Liver (tissue), 8 donors: ENCODE measurements at regions not wholly inside any gene's neighbourhood (a gene's known extent, or its start where the extent isn't known, plus 50 kb on each side); places are given as distances from the start of the nearest gene placed in this dataset.

Source experiments
- DNase-seq: peaks from one replicate; pipeline ENCODE4 v3.0.0-alpha.2; 2017; ENCODE audit warnings: low spot score
- H3K27ac ChIP-seq, 2 donors: one replicate each; pipeline ENCODE4 v1.7.0; 2013; ENCODE audit warnings: inconsistent platforms in 2 of 2, low read length in 2 of 2, control low read depth in 1 of 2, low read depth in 1 of 2, mild to moderate bottlenecking in 1 of 2
- H3K27me3 ChIP-seq, 4 donors: one replicate each; pipeline versions ENCODE4 v1.6.1 to v1.7.0; 2013; ENCODE audit warnings: low read length in 3 of 4, inconsistent platforms in 1 of 4, mild to moderate bottlenecking in 1 of 4, moderate library complexity in 1 of 4; ENCODE audit not compliant: control insufficient read depth in 4 of 4, insufficient read depth in 4 of 4
- H3K36me3 ChIP-seq, 4 donors: one replicate each; pipeline versions ENCODE4 v1.6.1 to v1.7.0; 2013; ENCODE audit warnings: low read length in 3 of 4, mild to moderate bottlenecking in 3 of 4, low read depth in 1 of 4, moderate library complexity in 1 of 4; ENCODE audit not compliant: control insufficient read depth in 4 of 4, insufficient read depth in 3 of 4
- H3K4me1 ChIP-seq, 4 donors: one replicate each; pipeline versions ENCODE4 v1.6.1 to v1.7.0; 2013; ENCODE audit warnings: low read length in 3 of 4, mild to moderate bottlenecking in 3 of 4, moderate library complexity in 1 of 4; ENCODE audit not compliant: control insufficient read depth in 4 of 4, insufficient read depth in 4 of 4
- H3K4me3 ChIP-seq, 3 donors: one replicate each; pipeline versions ENCODE4 v1.6.1 to v1.7.0; 2013; ENCODE audit warnings: low read length in 3 of 3, control low read depth in 1 of 3, low read depth in 1 of 3, mild to moderate bottlenecking in 1 of 3
- H3K9ac ChIP-seq, 2 donors: one replicate each; pipeline ENCODE4 v1.7.0; 2013; ENCODE audit warnings: low read length in 2 of 2, mild to moderate bottlenecking in 2 of 2, moderate library complexity in 2 of 2, control low read depth in 1 of 2, low read depth in 1 of 2
- H3K9me3 ChIP-seq, 4 donors: one replicate each; pipeline versions ENCODE4 v1.6.1 to v1.7.0; 2013; ENCODE audit warnings: low read length in 3 of 4; ENCODE audit not compliant: control insufficient read depth in 4 of 4
- EGR1 ChIP-seq, 2 donors: IDR thresholded peaks; 2 replicates each; pipeline ENCODE4 v1.6.1; 2016 to 2018; ENCODE audit warnings: antibody characterized with exemption in 2 of 2, low read depth in 2 of 2
- FOXA1 ChIP-seq: IDR thresholded peaks from 2 replicates; pipeline ENCODE4 v1.6.1; 2016; ENCODE audit warnings: antibody characterized with exemption
- FOXA2 ChIP-seq: IDR thresholded peaks from 2 replicates; pipeline ENCODE4 v1.6.1; 2016; ENCODE audit warnings: antibody characterized with exemption
- GABPA ChIP-seq, 2 donors: IDR thresholded peaks in 1 of 2; conservative IDR thresholded peaks in 1 of 2; 2 replicates each; pipeline ENCODE4 v1.6.1; 2016; ENCODE audit warnings: antibody characterized with exemption in 2 of 2, mild to moderate bottlenecking in 1 of 2, moderate library complexity in 1 of 2
- HNF4A ChIP-seq, 2 donors: conservative IDR thresholded peaks; 2 replicates each; pipeline ENCODE4 v1.6.1; 2016; ENCODE audit warnings: antibody characterized with exemption in 2 of 2, mild to moderate bottlenecking in 2 of 2
- HNF4G ChIP-seq: IDR thresholded peaks from 2 replicates; pipeline ENCODE4 v1.6.1; 2016; ENCODE audit warnings: antibody characterized with exemption
- JUND ChIP-seq, 2 donors: IDR thresholded peaks; 2 replicates each; pipeline ENCODE4 v1.6.1; 2016; ENCODE audit warnings: antibody characterized with exemption in 2 of 2
- NR2F2 ChIP-seq: IDR thresholded peaks from 2 replicates; pipeline ENCODE4 v1.6.1; 2016; ENCODE audit warnings: antibody characterized with exemption
- RAD21 ChIP-seq, 2 donors: IDR thresholded peaks; 2 replicates each; pipeline ENCODE4 v1.6.1; 2016; ENCODE audit warnings: antibody characterized with exemption in 2 of 2, mild to moderate bottlenecking in 2 of 2
- RXRA ChIP-seq, 2 donors: IDR thresholded peaks; 2 replicates each; pipeline ENCODE4 v1.6.1; 2017 to 2018; ENCODE audit warnings: antibody characterized with exemption in 2 of 2, mild to moderate bottlenecking in 1 of 2
- SP1 ChIP-seq: IDR thresholded peaks from 2 replicates; pipeline ENCODE4 v1.6.1; 2018; ENCODE audit warnings: antibody characterized with exemption, mild to moderate bottlenecking
- TAF1 ChIP-seq: conservative IDR thresholded peaks from 2 replicates; pipeline ENCODE4 v1.6.1; 2016; ENCODE audit warnings: antibody characterized with exemption, mild to moderate bottlenecking
- YY1 ChIP-seq: IDR thresholded peaks from 2 replicates; pipeline ENCODE4 v1.6.1; 2016; ENCODE audit warnings: antibody characterized with exemption, mild to moderate bottlenecking
- WGBS: extraction: QIAGEN DNeasy Blood & Tissue Kit; methylation state at CpG from one replicate; pipeline ENCODE4 v1.1.7; 2013; 5-methylcytosine and 5-hydroxymethylcytosine counted together
- TF ChIP-seq, protein P1 (sequence below): fragments of 150-350 bp; IDR thresholded peaks from 2 replicates; pipeline ENCODE4 v1.5.1; 2017; ENCODE audit warnings: improper control_type of control experiment, low read depth, low read length; ENCODE audit not compliant: missing input control
- TF ChIP-seq, protein P2 (sequence below): IDR thresholded peaks from 2 replicates; pipeline ENCODE4 v1.6.1; 2016; ENCODE audit warnings: antibody characterized with exemption
- TF ChIP-seq, protein P3 (sequence below): IDR thresholded peaks from 2 replicates; pipeline ENCODE4 v1.6.1; 2016; ENCODE audit warnings: antibody characterized with exemption, mild to moderate bottlenecking
- TF ChIP-seq, protein P4 (sequence below): IDR thresholded peaks from 2 replicates; pipeline ENCODE4 v1.6.1; 2016; ENCODE audit warnings: antibody characterized with exemption
- TF ChIP-seq, protein P5 (sequence below): IDR thresholded peaks from 2 replicates; pipeline ENCODE4 v1.6.1; 2016; ENCODE audit warnings: antibody characterized with exemption
- donor health status: healthy.
- donor health status: healthy.
- donor health status: healthy.
- donor health status: healthy.
- donor health status: healthy.

DNA sequence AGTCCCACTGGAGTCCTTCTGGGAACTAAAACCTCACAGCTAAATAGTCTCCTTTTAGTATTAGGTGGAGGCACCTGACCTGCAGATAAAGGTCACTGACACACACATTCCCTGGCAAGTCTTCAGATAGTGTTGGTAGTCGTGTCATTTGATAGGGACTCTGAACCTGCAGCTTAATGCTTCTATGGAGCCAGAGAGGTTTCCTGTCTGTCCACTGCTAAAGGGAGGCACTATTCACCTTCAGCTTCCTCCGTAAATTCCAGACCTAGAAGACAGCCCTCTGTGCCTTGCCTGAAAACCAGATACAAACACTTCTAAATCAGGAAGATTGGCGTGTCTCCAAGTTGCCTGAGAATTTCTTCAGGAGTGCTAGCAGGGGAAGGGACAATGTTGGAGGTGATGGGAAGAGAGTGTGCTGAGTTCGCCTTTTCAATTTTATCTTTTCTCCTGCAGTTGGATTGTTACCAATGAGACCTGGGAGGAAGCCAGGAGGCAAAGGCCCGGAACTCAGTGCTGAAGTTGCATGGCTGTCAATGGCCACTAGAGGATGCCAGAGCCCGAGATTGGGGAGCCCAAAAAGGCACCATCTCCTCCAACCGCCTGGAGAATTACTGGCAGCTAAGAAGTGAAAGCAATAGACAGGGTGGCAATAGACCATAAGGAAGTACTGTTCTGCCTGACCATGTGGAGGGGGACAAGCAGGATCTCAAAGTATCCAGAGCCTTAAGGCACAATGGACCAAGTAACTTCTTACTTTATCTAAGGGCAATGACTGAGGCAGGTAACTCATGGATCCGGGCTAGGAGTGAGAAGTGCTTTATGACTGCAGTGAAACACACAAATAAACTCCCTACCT, 81.6 kb upstream of the SCAF11 start:
- no peak overlapping the region for H3K9ac ChIP-seq
- no peaks in the 10 kb centered on the region for H3K27me3 ChIP-seq
- H3K36me3 ChIP-seq, result no peaks in the 10 kb centered on the region
- DNase-seq, result peak; percentile 60
- 35% methylated on average over 8 of the region's 8 CpGs for WGBS
- H3K9me3 ChIP-seq, result no peaks in the 10 kb centered on the region
- peaks cover 0 to 8% (median 3%) of the 10 kb centered on the region in 4 donors for H3K4me1 ChIP-seq
- H3K4me3 ChIP-seq, result no peak overlapping the region
- H3K27ac ChIP-seq, result no peak overlapping the region
- TF ChIP-seq JUND (IDR thresholded peaks at IDR 0.05) (no peak), FOXA2 (no peak), HNF4G (no peak), FOXA1 (no peak), GABPA (IDR thresholded peaks at IDR 0.05 in 1 of 2, conservative IDR thresholded peaks at IDR 0.05 in 1 of 2) (no peak), SP1 (no peak), RAD21 (IDR thresholded peaks at IDR 0.05) (peak; percentile 91 to 97), HNF4A (conservative IDR thresholded peaks at IDR 0.05) (peak in 1 of 2 donors; percentile 8), RXRA (IDR thresholded peaks at IDR 0.05) (peak; percentile 29 to 37), NR2F2 (no peak), YY1 (peak; percentile 30), EGR1 (IDR thresholded peaks at IDR 0.05; ENCODE audit: low read depth in 2 of 2) (no peak), TAF1 (no peak)
- TF ChIP-seq, protein P1, sequence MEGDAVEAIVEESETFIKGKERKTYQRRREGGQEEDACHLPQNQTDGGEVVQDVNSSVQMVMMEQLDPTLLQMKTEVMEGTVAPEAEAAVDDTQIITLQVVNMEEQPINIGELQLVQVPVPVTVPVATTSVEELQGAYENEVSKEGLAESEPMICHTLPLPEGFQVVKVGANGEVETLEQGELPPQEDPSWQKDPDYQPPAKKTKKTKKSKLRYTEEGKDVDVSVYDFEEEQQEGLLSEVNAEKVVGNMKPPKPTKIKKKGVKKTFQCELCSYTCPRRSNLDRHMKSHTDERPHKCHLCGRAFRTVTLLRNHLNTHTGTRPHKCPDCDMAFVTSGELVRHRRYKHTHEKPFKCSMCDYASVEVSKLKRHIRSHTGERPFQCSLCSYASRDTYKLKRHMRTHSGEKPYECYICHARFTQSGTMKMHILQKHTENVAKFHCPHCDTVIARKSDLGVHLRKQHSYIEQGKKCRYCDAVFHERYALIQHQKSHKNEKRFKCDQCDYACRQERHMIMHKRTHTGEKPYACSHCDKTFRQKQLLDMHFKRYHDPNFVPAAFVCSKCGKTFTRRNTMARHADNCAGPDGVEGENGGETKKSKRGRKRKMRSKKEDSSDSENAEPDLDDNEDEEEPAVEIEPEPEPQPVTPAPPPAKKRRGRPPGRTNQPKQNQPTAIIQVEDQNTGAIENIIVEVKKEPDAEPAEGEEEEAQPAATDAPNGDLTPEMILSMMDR, result peak; percentile 95
- TF ChIP-seq, protein P2, sequence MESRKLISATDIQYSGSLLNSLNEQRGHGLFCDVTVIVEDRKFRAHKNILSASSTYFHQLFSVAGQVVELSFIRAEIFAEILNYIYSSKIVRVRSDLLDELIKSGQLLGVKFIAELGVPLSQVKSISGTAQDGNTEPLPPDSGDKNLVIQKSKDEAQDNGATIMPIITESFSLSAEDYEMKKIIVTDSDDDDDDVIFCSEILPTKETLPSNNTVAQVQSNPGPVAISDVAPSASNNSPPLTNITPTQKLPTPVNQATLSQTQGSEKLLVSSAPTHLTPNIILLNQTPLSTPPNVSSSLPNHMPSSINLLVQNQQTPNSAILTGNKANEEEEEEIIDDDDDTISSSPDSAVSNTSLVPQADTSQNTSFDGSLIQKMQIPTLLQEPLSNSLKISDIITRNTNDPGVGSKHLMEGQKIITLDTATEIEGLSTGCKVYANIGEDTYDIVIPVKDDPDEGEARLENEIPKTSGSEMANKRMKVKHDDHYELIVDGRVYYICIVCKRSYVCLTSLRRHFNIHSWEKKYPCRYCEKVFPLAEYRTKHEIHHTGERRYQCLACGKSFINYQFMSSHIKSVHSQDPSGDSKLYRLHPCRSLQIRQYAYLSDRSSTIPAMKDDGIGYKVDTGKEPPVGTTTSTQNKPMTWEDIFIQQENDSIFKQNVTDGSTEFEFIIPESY, result no peak
- TF ChIP-seq, protein P3, sequence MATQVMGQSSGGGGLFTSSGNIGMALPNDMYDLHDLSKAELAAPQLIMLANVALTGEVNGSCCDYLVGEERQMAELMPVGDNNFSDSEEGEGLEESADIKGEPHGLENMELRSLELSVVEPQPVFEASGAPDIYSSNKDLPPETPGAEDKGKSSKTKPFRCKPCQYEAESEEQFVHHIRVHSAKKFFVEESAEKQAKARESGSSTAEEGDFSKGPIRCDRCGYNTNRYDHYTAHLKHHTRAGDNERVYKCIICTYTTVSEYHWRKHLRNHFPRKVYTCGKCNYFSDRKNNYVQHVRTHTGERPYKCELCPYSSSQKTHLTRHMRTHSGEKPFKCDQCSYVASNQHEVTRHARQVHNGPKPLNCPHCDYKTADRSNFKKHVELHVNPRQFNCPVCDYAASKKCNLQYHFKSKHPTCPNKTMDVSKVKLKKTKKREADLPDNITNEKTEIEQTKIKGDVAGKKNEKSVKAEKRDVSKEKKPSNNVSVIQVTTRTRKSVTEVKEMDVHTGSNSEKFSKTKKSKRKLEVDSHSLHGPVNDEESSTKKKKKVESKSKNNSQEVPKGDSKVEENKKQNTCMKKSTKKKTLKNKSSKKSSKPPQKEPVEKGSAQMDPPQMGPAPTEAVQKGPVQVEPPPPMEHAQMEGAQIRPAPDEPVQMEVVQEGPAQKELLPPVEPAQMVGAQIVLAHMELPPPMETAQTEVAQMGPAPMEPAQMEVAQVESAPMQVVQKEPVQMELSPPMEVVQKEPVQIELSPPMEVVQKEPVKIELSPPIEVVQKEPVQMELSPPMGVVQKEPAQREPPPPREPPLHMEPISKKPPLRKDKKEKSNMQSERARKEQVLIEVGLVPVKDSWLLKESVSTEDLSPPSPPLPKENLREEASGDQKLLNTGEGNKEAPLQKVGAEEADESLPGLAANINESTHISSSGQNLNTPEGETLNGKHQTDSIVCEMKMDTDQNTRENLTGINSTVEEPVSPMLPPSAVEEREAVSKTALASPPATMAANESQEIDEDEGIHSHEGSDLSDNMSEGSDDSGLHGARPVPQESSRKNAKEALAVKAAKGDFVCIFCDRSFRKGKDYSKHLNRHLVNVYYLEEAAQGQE, result no peak
- TF ChIP-seq, protein P4, sequence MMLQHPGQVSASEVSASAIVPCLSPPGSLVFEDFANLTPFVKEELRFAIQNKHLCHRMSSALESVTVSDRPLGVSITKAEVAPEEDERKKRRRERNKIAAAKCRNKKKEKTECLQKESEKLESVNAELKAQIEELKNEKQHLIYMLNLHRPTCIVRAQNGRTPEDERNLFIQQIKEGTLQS, result no peak
- TF ChIP-seq, protein P5, sequence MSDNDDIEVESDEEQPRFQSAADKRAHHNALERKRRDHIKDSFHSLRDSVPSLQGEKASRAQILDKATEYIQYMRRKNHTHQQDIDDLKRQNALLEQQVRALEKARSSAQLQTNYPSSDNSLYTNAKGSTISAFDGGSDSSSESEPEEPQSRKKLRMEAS, result no peak
